ENCODE measurements at regions not wholly inside any gene's neighbourhood (a gene's known extent, or its start where the extent isn't known, plus 50 kb on each side); places are given as distances from the start of the nearest gene placed in this dataset.

DNA sequence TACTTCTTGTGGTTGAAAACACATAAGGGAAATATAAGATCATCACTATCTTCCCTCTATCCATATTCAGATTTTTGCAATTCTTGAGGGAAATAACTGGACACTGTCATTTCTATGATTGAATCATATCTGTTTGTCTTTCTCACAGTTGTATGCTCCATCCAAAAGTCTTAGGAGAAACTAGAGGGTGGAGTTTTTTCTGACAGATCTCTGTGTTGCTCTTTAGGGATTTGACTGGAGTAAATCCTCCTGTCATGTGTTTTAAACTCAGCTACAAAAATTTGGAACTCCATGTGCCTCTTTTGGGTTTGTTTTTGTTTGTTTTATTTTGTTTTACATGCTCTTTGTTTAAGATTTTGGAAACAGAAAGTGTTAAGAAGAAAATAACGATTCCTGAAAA lies 136.5 kb downstream of the SPATA18 start:
- TF ChIP-seq, protein P1, sequence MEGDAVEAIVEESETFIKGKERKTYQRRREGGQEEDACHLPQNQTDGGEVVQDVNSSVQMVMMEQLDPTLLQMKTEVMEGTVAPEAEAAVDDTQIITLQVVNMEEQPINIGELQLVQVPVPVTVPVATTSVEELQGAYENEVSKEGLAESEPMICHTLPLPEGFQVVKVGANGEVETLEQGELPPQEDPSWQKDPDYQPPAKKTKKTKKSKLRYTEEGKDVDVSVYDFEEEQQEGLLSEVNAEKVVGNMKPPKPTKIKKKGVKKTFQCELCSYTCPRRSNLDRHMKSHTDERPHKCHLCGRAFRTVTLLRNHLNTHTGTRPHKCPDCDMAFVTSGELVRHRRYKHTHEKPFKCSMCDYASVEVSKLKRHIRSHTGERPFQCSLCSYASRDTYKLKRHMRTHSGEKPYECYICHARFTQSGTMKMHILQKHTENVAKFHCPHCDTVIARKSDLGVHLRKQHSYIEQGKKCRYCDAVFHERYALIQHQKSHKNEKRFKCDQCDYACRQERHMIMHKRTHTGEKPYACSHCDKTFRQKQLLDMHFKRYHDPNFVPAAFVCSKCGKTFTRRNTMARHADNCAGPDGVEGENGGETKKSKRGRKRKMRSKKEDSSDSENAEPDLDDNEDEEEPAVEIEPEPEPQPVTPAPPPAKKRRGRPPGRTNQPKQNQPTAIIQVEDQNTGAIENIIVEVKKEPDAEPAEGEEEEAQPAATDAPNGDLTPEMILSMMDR (IDR thresholded peaks at IDR 0.05): no peak
- TF ChIP-seq POLR2A (IDR thresholded peaks at IDR 0.05) (no peak), POLR2AphosphoS5 (IDR thresholded peaks at IDR 0.05) (no peak), EP300 (IDR thresholded peaks at IDR 0.05) (no peak)

All from suprapubic skin (tissue), 4 donors.